Liver (tissue), 8 donors: ENCODE measurements at regions not wholly inside any gene's neighbourhood (a gene's known extent, or its start where the extent isn't known, plus 50 kb on each side); places are given as distances from the start of the nearest gene placed in this dataset.

Experiments used
- DNase-seq: peaks from one replicate; pipeline ENCODE4 v3.0.0-alpha.2; 2017; ENCODE audit warnings: low spot score
- H3K27ac ChIP-seq, 2 donors: one replicate each; pipeline ENCODE4 v1.7.0; 2013; ENCODE audit warnings: inconsistent platforms in 2 of 2, low read length in 2 of 2, control low read depth in 1 of 2, low read depth in 1 of 2, mild to moderate bottlenecking in 1 of 2
- H3K27me3 ChIP-seq, 4 donors: one replicate each; pipeline versions ENCODE4 v1.6.1 to v1.7.0; 2013; ENCODE audit warnings: low read length in 3 of 4, inconsistent platforms in 1 of 4, mild to moderate bottlenecking in 1 of 4, moderate library complexity in 1 of 4; ENCODE audit not compliant: control insufficient read depth in 4 of 4, insufficient read depth in 4 of 4
- H3K36me3 ChIP-seq, 4 donors: one replicate each; pipeline versions ENCODE4 v1.6.1 to v1.7.0; 2013; ENCODE audit warnings: low read length in 3 of 4, mild to moderate bottlenecking in 3 of 4, low read depth in 1 of 4, moderate library complexity in 1 of 4; ENCODE audit not compliant: control insufficient read depth in 4 of 4, insufficient read depth in 3 of 4
- H3K4me1 ChIP-seq, 4 donors: one replicate each; pipeline versions ENCODE4 v1.6.1 to v1.7.0; 2013; ENCODE audit warnings: low read length in 3 of 4, mild to moderate bottlenecking in 3 of 4, moderate library complexity in 1 of 4; ENCODE audit not compliant: control insufficient read depth in 4 of 4, insufficient read depth in 4 of 4
- H3K4me3 ChIP-seq, 3 donors: one replicate each; pipeline versions ENCODE4 v1.6.1 to v1.7.0; 2013; ENCODE audit warnings: low read length in 3 of 3, control low read depth in 1 of 3, low read depth in 1 of 3, mild to moderate bottlenecking in 1 of 3
- H3K9ac ChIP-seq, 2 donors: one replicate each; pipeline ENCODE4 v1.7.0; 2013; ENCODE audit warnings: low read length in 2 of 2, mild to moderate bottlenecking in 2 of 2, moderate library complexity in 2 of 2, control low read depth in 1 of 2, low read depth in 1 of 2
- H3K9me3 ChIP-seq, 4 donors: one replicate each; pipeline versions ENCODE4 v1.6.1 to v1.7.0; 2013; ENCODE audit warnings: low read length in 3 of 4; ENCODE audit not compliant: control insufficient read depth in 4 of 4
- ATF3 ChIP-seq: IDR thresholded peaks from 2 replicates; pipeline ENCODE4 v1.6.1; 2016; ENCODE audit warnings: antibody characterized with exemption
- CTCF ChIP-seq: fragments of 150-350 bp; IDR thresholded peaks from 2 replicates; pipeline ENCODE4 v1.5.1; 2017; ENCODE audit warnings: improper control_type of control experiment, low read depth, low read length; ENCODE audit not compliant: missing input control
- EGR1 ChIP-seq, 2 donors: IDR thresholded peaks; 2 replicates each; pipeline ENCODE4 v1.6.1; 2016 to 2018; ENCODE audit warnings: antibody characterized with exemption in 2 of 2, low read depth in 2 of 2
- FOXA2 ChIP-seq: IDR thresholded peaks from 2 replicates; pipeline ENCODE4 v1.6.1; 2016; ENCODE audit warnings: antibody characterized with exemption
- HNF4G ChIP-seq: IDR thresholded peaks from 2 replicates; pipeline ENCODE4 v1.6.1; 2016; ENCODE audit warnings: antibody characterized with exemption
- JUND ChIP-seq, 2 donors: IDR thresholded peaks; 2 replicates each; pipeline ENCODE4 v1.6.1; 2016; ENCODE audit warnings: antibody characterized with exemption in 2 of 2
- MAX ChIP-seq: IDR thresholded peaks from 2 replicates; pipeline ENCODE4 v1.6.1; 2016; ENCODE audit warnings: antibody characterized with exemption
- NR2F2 ChIP-seq: IDR thresholded peaks from 2 replicates; pipeline ENCODE4 v1.6.1; 2016; ENCODE audit warnings: antibody characterized with exemption
- RAD21 ChIP-seq, 2 donors: IDR thresholded peaks; 2 replicates each; pipeline ENCODE4 v1.6.1; 2016; ENCODE audit warnings: antibody characterized with exemption in 2 of 2, mild to moderate bottlenecking in 2 of 2
- RXRA ChIP-seq, 2 donors: IDR thresholded peaks; 2 replicates each; pipeline ENCODE4 v1.6.1; 2017 to 2018; ENCODE audit warnings: antibody characterized with exemption in 2 of 2, mild to moderate bottlenecking in 1 of 2
- YY1 ChIP-seq: IDR thresholded peaks from 2 replicates; pipeline ENCODE4 v1.6.1; 2016; ENCODE audit warnings: antibody characterized with exemption, mild to moderate bottlenecking
- ZBTB33 ChIP-seq: IDR thresholded peaks from 2 replicates; pipeline ENCODE4 v1.6.1; 2016; ENCODE audit warnings: antibody characterized with exemption
- WGBS: extraction: QIAGEN DNeasy Blood & Tissue Kit; methylation state at CpG from one replicate; pipeline ENCODE4 v1.1.7; 2013; 5-methylcytosine and 5-hydroxymethylcytosine counted together
- donor health status: healthy.
- donor health status: healthy.
- donor health status: healthy.
- donor health status: healthy.
- donor health status: healthy.

GRCh38 chr9:28999806-29000205 is 1426.5 kb upstream of the C9orf72 start:
- TF ChIP-seq CTCF = no peak
- TF ChIP-seq RXRA (IDR thresholded peaks at IDR 0.05) = no peak
- no peak for TF ChIP-seq ZBTB33
- no peak for TF ChIP-seq NR2F2
- no peak for TF ChIP-seq ATF3
- no peak for TF ChIP-seq YY1
- no peak for DNase-seq
- no peaks in the 10 kb centered on the region for H3K4me1 ChIP-seq
- H3K4me3 ChIP-seq = no peak overlapping the region
- no peaks in the 10 kb centered on the region for H3K27me3 ChIP-seq
- H3K9ac ChIP-seq = no peak overlapping the region
- H3K9me3 ChIP-seq = no peaks in the 10 kb centered on the region
- no peaks in the 10 kb centered on the region for H3K36me3 ChIP-seq
- WGBS = 63% methylated on average over 3 of the region's 3 CpGs
- H3K27ac ChIP-seq = no peak overlapping the region

- WGBS = 54% methylated on average over 3 of the region's 3 CpGs
- no peak overlapping the region for H3K4me3 ChIP-seq
- TF ChIP-seq FOXA2 = no peak
- TF ChIP-seq RAD21 (IDR thresholded peaks at IDR 0.05) = no peak
- TF ChIP-seq JUND (IDR thresholded peaks at IDR 0.05) = no peak
- no peak for TF ChIP-seq ZBTB33
- TF ChIP-seq YY1 = no peak
- TF ChIP-seq MAX = no peak
- no peak for TF ChIP-seq HNF4G
- no peak for TF ChIP-seq ATF3
- TF ChIP-seq RXRA (IDR thresholded peaks at IDR 0.05) = no peak
These were observed 1427.7 kb upstream of the C9orf72 start for GRCh38 chr9:29001006-29001405.

GRCh38 chr9:29004988-29005387 is 1431.7 kb upstream of the C9orf72 start:
- DNase-seq = no peak

More at GRCh38 chr9:29001006-29001405, 1427.7 kb upstream of the C9orf72 start:
- no peaks in the 10 kb centered on the region for H3K4me1 ChIP-seq
- no peak overlapping the region for H3K27ac ChIP-seq
- H3K36me3 ChIP-seq = no peaks in the 10 kb centered on the region
- H3K9ac ChIP-seq = no peak overlapping the region
- no peak for DNase-seq
- H3K9me3 ChIP-seq = no peaks in the 10 kb centered on the region
- no peaks in the 10 kb centered on the region for H3K27me3 ChIP-seq

More at GRCh38 chr9:29004988-29005387, 1431.7 kb upstream of the C9orf72 start:
- Histone ChIP-seq H3K4me3 (no peak overlapping the region), H3K9me3 (no peaks in the 10 kb centered on the region), H3K27ac (no peak overlapping the region), H3K27me3 (peaks cover 0 to 2% (median 0%) of the 10 kb centered on the region in 4 donors), H3K9ac (no peak overlapping the region), H3K36me3 (no peaks in the 10 kb centered on the region), H3K4me1 (no peaks in the 10 kb centered on the region)
- TF ChIP-seq ATF3 (no peak), EGR1 (IDR thresholded peaks at IDR 0.05; ENCODE audit: low read depth in 2 of 2) (no peak)
- WGBS = 22% methylated on average over 1 of the region's 1 CpG
